ENCODE measurements at regions not wholly inside any gene's neighbourhood (a gene's known extent, or its start where the extent isn't known, plus 50 kb on each side); places are given as distances from the start of the nearest gene placed in this dataset.

- DNase-seq, result no peak
- CTCF ChIA-PET, result no interaction called here
- Mint-ChIP-seq H3K36me3 (ENCODE audit: low read depth) (no peaks in the 10 kb centered on the region), H3K4me1 (ENCODE audit: low read depth) (no peaks in the 10 kb centered on the region), H3K9me3 (no peaks in the 10 kb centered on the region), H3K27ac (no peak overlapping the region), H3K27me3 (ENCODE audit: low read depth) (no peaks in the 10 kb centered on the region), H3K4me3 (no peak overlapping the region)
- intact Hi-C loops (cut with micrococcal nuclease), result no loop called here
Observed at GRCh38 chr2:193966590-193966989, 1690.4 kb upstream of the SLC39A10 start.

GRCh38 chr2:193965263-193965662, 1691.8 kb upstream of the SLC39A10 start:
- no peaks in the 10 kb centered on the region for H3K4me1 Mint-ChIP-seq (ENCODE audit: low read depth)
- DNase-seq, result no peak
- H3K4me3 Mint-ChIP-seq, result no peak overlapping the region
- CTCF ChIA-PET, result interaction anchor here (0.7 kb wide), 1 partner anchor 1092 kb away, joined by 3 read pairs; no protein-coding TSS in a partner anchor
- no peaks in the 10 kb centered on the region for H3K9me3 Mint-ChIP-seq
- intact Hi-C loops (cut with micrococcal nuclease), result no loop called here
- H3K36me3 Mint-ChIP-seq (ENCODE audit: low read depth), result no peaks in the 10 kb centered on the region
- H3K27ac Mint-ChIP-seq, result no peak overlapping the region
- H3K27me3 Mint-ChIP-seq (ENCODE audit: low read depth), result no peaks in the 10 kb centered on the region

- H3K4me3 Mint-ChIP-seq, result no peak overlapping the region
- intact Hi-C loops (cut with micrococcal nuclease), result no loop called here
- CTCF ChIA-PET, result no interaction called here
- H3K27me3 Mint-ChIP-seq (ENCODE audit: low read depth), result no peaks in the 10 kb centered on the region
- H3K4me1 Mint-ChIP-seq (ENCODE audit: low read depth), result no peaks in the 10 kb centered on the region
- H3K36me3 Mint-ChIP-seq (ENCODE audit: low read depth), result no peaks in the 10 kb centered on the region
- H3K27ac Mint-ChIP-seq, result no peak overlapping the region
- DNase-seq, result peak; percentile 4
- no peaks in the 10 kb centered on the region for H3K9me3 Mint-ChIP-seq
Observed at GRCh38 chr2:193963472-193964119, 1693.4 kb upstream of the SLC39A10 start.

- H3K4me3 Mint-ChIP-seq, result no peak overlapping the region
- H3K27ac Mint-ChIP-seq, result no peak overlapping the region
- H3K27me3 Mint-ChIP-seq (ENCODE audit: low read depth), result no peaks in the 10 kb centered on the region
- DNase-seq, result no peak
- CTCF ChIA-PET, result no interaction called here
- intact Hi-C loops (cut with micrococcal nuclease), result no loop called here
- H3K9me3 Mint-ChIP-seq, result no peaks in the 10 kb centered on the region
- H3K36me3 Mint-ChIP-seq (ENCODE audit: low read depth), result no peaks in the 10 kb centered on the region
- H3K4me1 Mint-ChIP-seq (ENCODE audit: low read depth), result no peaks in the 10 kb centered on the region
Observed at GRCh38 chr2:193946806-193947205, 1710.2 kb upstream of the SLC39A10 start.

GRCh38 chr2:193943406-193943960, 1713.5 kb upstream of the SLC39A10 start:
- no peak for DNase-seq
- H3K4me1 Mint-ChIP-seq (ENCODE audit: low read depth), result no peaks in the 10 kb centered on the region
- H3K36me3 Mint-ChIP-seq (ENCODE audit: low read depth), result no peaks in the 10 kb centered on the region
- H3K9me3 Mint-ChIP-seq, result no peaks in the 10 kb centered on the region
- no peak overlapping the region for H3K4me3 Mint-ChIP-seq
- no peaks in the 10 kb centered on the region for H3K27me3 Mint-ChIP-seq (ENCODE audit: low read depth)
- CTCF ChIA-PET, result no interaction called here
- intact Hi-C loops (cut with micrococcal nuclease), result no loop called here
- H3K27ac Mint-ChIP-seq, result no peak overlapping the region

- DNase-seq, result no peak
- no peaks in the 10 kb centered on the region for H3K36me3 Mint-ChIP-seq (ENCODE audit: low read depth)
- CTCF ChIA-PET, result interaction anchor here (0.6 kb wide), 1 partner anchor 68 kb away, joined by 3 read pairs; no protein-coding TSS in a partner anchor
Observed at GRCh38 chr2:193935114-193935513, 1721.9 kb upstream of the SLC39A10 start.

GRCh38 chr2:193929131-193929530, 1727.9 kb upstream of the SLC39A10 start:
- intact Hi-C loops (cut with micrococcal nuclease), result no loop called here
- Mint-ChIP-seq H3K4me3 (no peak overlapping the region), H3K27me3 (ENCODE audit: low read depth) (no peaks in the 10 kb centered on the region), H3K36me3 (ENCODE audit: low read depth) (no peaks in the 10 kb centered on the region), H3K27ac (no peak overlapping the region), H3K9me3 (no peaks in the 10 kb centered on the region), H3K4me1 (ENCODE audit: low read depth) (no peaks in the 10 kb centered on the region)
- no peak for DNase-seq
- CTCF ChIA-PET, result interaction anchor here (0.5 kb wide), 1 partner anchor 644 kb away, joined by 4 read pairs; no protein-coding TSS in a partner anchor

More at GRCh38 chr2:193935114-193935513, 1721.9 kb upstream of the SLC39A10 start:
- no peaks in the 10 kb centered on the region for H3K4me1 Mint-ChIP-seq (ENCODE audit: low read depth)
- intact Hi-C loops (cut with micrococcal nuclease), result no loop called here
- H3K27ac Mint-ChIP-seq, result no peak overlapping the region
- H3K27me3 Mint-ChIP-seq (ENCODE audit: low read depth), result no peaks in the 10 kb centered on the region
- H3K9me3 Mint-ChIP-seq, result no peaks in the 10 kb centered on the region
- no peak overlapping the region for H3K4me3 Mint-ChIP-seq

- no peak overlapping the region for H3K4me3 Mint-ChIP-seq
- no peaks in the 10 kb centered on the region for H3K9me3 Mint-ChIP-seq
- intact Hi-C loops (cut with micrococcal nuclease), result no loop called here
- H3K27ac Mint-ChIP-seq, result no peak overlapping the region
- DNase-seq, result no peak
- H3K27me3 Mint-ChIP-seq (ENCODE audit: low read depth), result no peaks in the 10 kb centered on the region
- no peaks in the 10 kb centered on the region for H3K4me1 Mint-ChIP-seq (ENCODE audit: low read depth)
- CTCF ChIA-PET, result no interaction called here
- no peaks in the 10 kb centered on the region for H3K36me3 Mint-ChIP-seq (ENCODE audit: low read depth)
Observed at GRCh38 chr2:193907561-193907960, 1712.8 kb upstream of the TMEFF2 start.

GRCh38 chr2:193900292-193900691, 1705.6 kb upstream of the TMEFF2 start:
- H3K27ac Mint-ChIP-seq, result no peak overlapping the region
- H3K36me3 Mint-ChIP-seq (ENCODE audit: low read depth), result no peaks in the 10 kb centered on the region
- intact Hi-C loops (cut with micrococcal nuclease), result no loop called here
- DNase-seq, result no peak
- CTCF ChIA-PET, result no interaction called here
- H3K4me3 Mint-ChIP-seq, result no peak overlapping the region
- H3K9me3 Mint-ChIP-seq, result no peaks in the 10 kb centered on the region
- H3K27me3 Mint-ChIP-seq (ENCODE audit: low read depth), result no peaks in the 10 kb centered on the region
- no peaks in the 10 kb centered on the region for H3K4me1 Mint-ChIP-seq (ENCODE audit: low read depth)

GRCh38 chr2:193895226-193895625, 1700.5 kb upstream of the TMEFF2 start:
- no peak for DNase-seq
- H3K4me1 Mint-ChIP-seq (ENCODE audit: low read depth), result no peaks in the 10 kb centered on the region
- H3K4me3 Mint-ChIP-seq, result no peak overlapping the region
- H3K27ac Mint-ChIP-seq, result no peak overlapping the region
- intact Hi-C loops (cut with micrococcal nuclease), result no loop called here
- no peaks in the 10 kb centered on the region for H3K27me3 Mint-ChIP-seq (ENCODE audit: low read depth)
- no peaks in the 10 kb centered on the region for H3K36me3 Mint-ChIP-seq (ENCODE audit: low read depth)
- CTCF ChIA-PET, result no interaction called here
- H3K9me3 Mint-ChIP-seq, result no peaks in the 10 kb centered on the region

- DNase-seq, result no peak
- Mint-ChIP-seq H3K27ac (no peak overlapping the region), H3K9me3 (no peaks in the 10 kb centered on the region), H3K4me3 (no peak overlapping the region), H3K27me3 (ENCODE audit: low read depth) (no peaks in the 10 kb centered on the region), H3K36me3 (ENCODE audit: low read depth) (no peaks in the 10 kb centered on the region), H3K4me1 (ENCODE audit: low read depth) (no peaks in the 10 kb centered on the region)
- CTCF ChIA-PET, result no interaction called here
- intact Hi-C loops (cut with micrococcal nuclease), result no loop called here
Observed at GRCh38 chr2:193894081-193894480, 1699.3 kb upstream of the TMEFF2 start.

- no peaks in the 10 kb centered on the region for H3K4me1 Mint-ChIP-seq (ENCODE audit: low read depth)
- no peaks in the 10 kb centered on the region for H3K9me3 Mint-ChIP-seq
- DNase-seq, result no peak
- intact Hi-C loops (cut with micrococcal nuclease), result no loop called here
- CTCF ChIA-PET, result no interaction called here
- H3K27ac Mint-ChIP-seq, result no peak overlapping the region
- no peaks in the 10 kb centered on the region for H3K36me3 Mint-ChIP-seq (ENCODE audit: low read depth)
- no peaks in the 10 kb centered on the region for H3K27me3 Mint-ChIP-seq (ENCODE audit: low read depth)
- no peak overlapping the region for H3K4me3 Mint-ChIP-seq
Observed at GRCh38 chr2:193891023-193891422, 1696.3 kb upstream of the TMEFF2 start.

- CTCF ChIA-PET, result no interaction called here
- H3K9me3 Mint-ChIP-seq, result peaks cover 11% of the 10 kb centered on the region
- DNase-seq, result no peak
- no peaks in the 10 kb centered on the region for H3K4me1 Mint-ChIP-seq (ENCODE audit: low read depth)
- H3K36me3 Mint-ChIP-seq (ENCODE audit: low read depth), result no peaks in the 10 kb centered on the region
- H3K4me3 Mint-ChIP-seq, result no peak overlapping the region
- no peaks in the 10 kb centered on the region for H3K27me3 Mint-ChIP-seq (ENCODE audit: low read depth)
- intact Hi-C loops (cut with micrococcal nuclease), result no loop called here
- H3K27ac Mint-ChIP-seq, result no peak overlapping the region
Observed at GRCh38 chr2:193885419-193885818, 1690.7 kb upstream of the TMEFF2 start.

Data from activated naive CD4-positive, alpha-beta T cell treated with anti-CD3 and anti-CD28 coated beads for 36 hours (primary cell).